Osteoblast (primary cell): ENCODE measurements at regions not wholly inside any gene's neighbourhood (a gene's known extent, or its start where the extent isn't known, plus 50 kb on each side); places are given as distances from the start of the nearest gene placed in this dataset.

Experiments used
- DNase-seq: peaks from one replicate; pipeline ENCODE4 v3.0.0; 2011; ENCODE audit warnings: low spot score, mixed read lengths; ENCODE audit not compliant: insufficient read length; ENCODE audit errors: missing footprints
- H2AFZ ChIP-seq: 2 replicates; pipeline ENCODE4 v1.6.0; 2011; ENCODE audit warnings: mild to moderate bottlenecking, low read length
- H3K27ac ChIP-seq: 2 replicates; pipeline ENCODE4 v1.5.1; 2011; ENCODE audit warnings: mild to moderate bottlenecking, low read depth, low read length, moderate library complexity
- H3K27me3 ChIP-seq: 2 replicates; pipeline ENCODE4 v1.6.0; 2012; ENCODE audit warnings: mild to moderate bottlenecking, control low read depth, inconsistent platforms, low read length, moderate library complexity; ENCODE audit not compliant: insufficient read depth
- H3K36me3 ChIP-seq: 2 replicates; pipeline ENCODE4 v1.5.1; 2011; ENCODE audit warnings: mild to moderate bottlenecking, low read length, control low read depth, moderate library complexity; ENCODE audit not compliant: insufficient read depth
- H3K4me1 ChIP-seq: 2 replicates; pipeline ENCODE4 v1.5.1; 2011; ENCODE audit warnings: mild to moderate bottlenecking, low read length, control low read depth, moderate library complexity; ENCODE audit not compliant: insufficient read depth
- H3K4me2 ChIP-seq: 2 replicates; pipeline ENCODE4 v1.6.0; 2011; ENCODE audit warnings: mild to moderate bottlenecking, low read length; ENCODE audit not compliant: insufficient read depth
- H3K4me3 ChIP-seq: fragments of 200-600 bp; sonication (generic); 3 replicates; pipeline ENCODE4 v1.5.1; 2012; ENCODE audit warnings: mild to moderate bottlenecking, low read length, inconsistent platforms; ENCODE audit not compliant: insufficient read depth
- H3K79me2 ChIP-seq: 2 replicates; pipeline ENCODE4 v1.6.0; 2012; ENCODE audit warnings: mild to moderate bottlenecking, low read length, control low read depth, inconsistent platforms; ENCODE audit not compliant: insufficient read depth
- H3K9me3 ChIP-seq: 2 replicates; pipeline ENCODE4 v1.5.1; 2011; ENCODE audit warnings: low read depth, low read length, control low read depth
- H4K20me1 ChIP-seq: 2 replicates; pipeline ENCODE4 v1.6.0; 2012; ENCODE audit warnings: mild to moderate bottlenecking, low read length, control low read depth; ENCODE audit not compliant: insufficient read depth
- TF ChIP-seq, protein P1 (sequence below): IDR thresholded peaks from 2 replicates; pipeline ENCODE4 v1.5.1; 2011; ENCODE audit warnings: mild to moderate bottlenecking, low read depth, low read length, moderate library complexity; ENCODE audit errors: extremely low read depth

- Histone ChIP-seq H3K4me3 (no peak overlapping the region), H3K36me3 (no peaks in the 10 kb centered on the region), H3K4me1 (no peaks in the 10 kb centered on the region), H3K27me3 (no peaks in the 10 kb centered on the region), H3K27ac (no peak overlapping the region), H3K4me2 (no peak overlapping the region), H2AFZ (no peak overlapping the region), H4K20me1 (no peaks in the 10 kb centered on the region), H3K9me3 (no peaks in the 10 kb centered on the region), H3K79me2 (no peaks in the 10 kb centered on the region)
- DNase-seq: no peak
- TF ChIP-seq, protein P1, sequence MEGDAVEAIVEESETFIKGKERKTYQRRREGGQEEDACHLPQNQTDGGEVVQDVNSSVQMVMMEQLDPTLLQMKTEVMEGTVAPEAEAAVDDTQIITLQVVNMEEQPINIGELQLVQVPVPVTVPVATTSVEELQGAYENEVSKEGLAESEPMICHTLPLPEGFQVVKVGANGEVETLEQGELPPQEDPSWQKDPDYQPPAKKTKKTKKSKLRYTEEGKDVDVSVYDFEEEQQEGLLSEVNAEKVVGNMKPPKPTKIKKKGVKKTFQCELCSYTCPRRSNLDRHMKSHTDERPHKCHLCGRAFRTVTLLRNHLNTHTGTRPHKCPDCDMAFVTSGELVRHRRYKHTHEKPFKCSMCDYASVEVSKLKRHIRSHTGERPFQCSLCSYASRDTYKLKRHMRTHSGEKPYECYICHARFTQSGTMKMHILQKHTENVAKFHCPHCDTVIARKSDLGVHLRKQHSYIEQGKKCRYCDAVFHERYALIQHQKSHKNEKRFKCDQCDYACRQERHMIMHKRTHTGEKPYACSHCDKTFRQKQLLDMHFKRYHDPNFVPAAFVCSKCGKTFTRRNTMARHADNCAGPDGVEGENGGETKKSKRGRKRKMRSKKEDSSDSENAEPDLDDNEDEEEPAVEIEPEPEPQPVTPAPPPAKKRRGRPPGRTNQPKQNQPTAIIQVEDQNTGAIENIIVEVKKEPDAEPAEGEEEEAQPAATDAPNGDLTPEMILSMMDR: no peak
These were observed 812.4 kb upstream of the DPPA4 start for GRCh38 chr3:110149763-110150162.

- Histone ChIP-seq H3K4me1 (no peaks in the 10 kb centered on the region), H3K4me3 (no peak overlapping the region), H3K4me2 (no peak overlapping the region), H3K27ac (no peak overlapping the region), H3K27me3 (no peaks in the 10 kb centered on the region), H3K36me3 (no peaks in the 10 kb centered on the region), H3K79me2 (no peaks in the 10 kb centered on the region), H3K9me3 (no peaks in the 10 kb centered on the region), H4K20me1 (no peaks in the 10 kb centered on the region), H2AFZ (peak overlapping the region; percentile 47)
- no peak for DNase-seq
- TF ChIP-seq, protein P1: no peak
These were observed 819.9 kb upstream of the DPPA4 start for GRCh38 chr3:110157221-110157620.

GRCh38 chr3:110164632-110165369 lies 827.5 kb upstream of the DPPA4 start:
- peak overlapping the region; percentile 17 for H3K4me2 ChIP-seq
- DNase-seq: peak; percentile 21
- H3K9me3 ChIP-seq: no peaks in the 10 kb centered on the region
- H3K27ac ChIP-seq: no peak overlapping the region
- H3K4me1 ChIP-seq: no peaks in the 10 kb centered on the region
- no peaks in the 10 kb centered on the region for H3K79me2 ChIP-seq
- TF ChIP-seq, protein P1: no peak
- H2AFZ ChIP-seq: peak overlapping the region; percentile 76
- H4K20me1 ChIP-seq: no peaks in the 10 kb centered on the region
- no peaks in the 10 kb centered on the region for H3K36me3 ChIP-seq
- no peak overlapping the region for H3K4me3 ChIP-seq
- H3K27me3 ChIP-seq: no peaks in the 10 kb centered on the region

DNA sequence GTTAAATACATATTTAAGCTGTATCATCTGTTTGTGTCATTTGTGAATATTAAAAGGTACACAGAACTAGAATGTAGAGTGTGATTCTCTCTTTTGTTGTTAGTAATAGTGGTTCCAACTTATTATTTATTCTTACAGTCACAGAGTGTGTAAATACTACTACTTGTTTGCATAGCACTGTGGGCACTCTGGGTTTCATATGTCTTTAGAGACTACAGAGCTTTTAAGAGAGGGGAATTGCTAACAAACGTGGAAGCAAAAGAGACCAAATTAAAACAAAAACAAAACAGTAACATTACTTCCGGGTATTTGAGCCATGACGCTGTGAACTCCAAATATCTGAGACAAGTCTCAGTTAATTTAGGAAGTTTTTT lies 828.0 kb upstream of the DPPA4 start:
- H3K79me2 ChIP-seq: no peaks in the 10 kb centered on the region
- H2AFZ ChIP-seq: peak overlapping the region; percentile 76
- peak overlapping the region; percentile 17 for H3K4me2 ChIP-seq
- H3K27me3 ChIP-seq: no peaks in the 10 kb centered on the region
- no peak for DNase-seq
- TF ChIP-seq, protein P1: no peak
- H3K4me1 ChIP-seq: no peaks in the 10 kb centered on the region
- no peaks in the 10 kb centered on the region for H3K36me3 ChIP-seq
- no peaks in the 10 kb centered on the region for H4K20me1 ChIP-seq
- no peak overlapping the region for H3K27ac ChIP-seq
- H3K4me3 ChIP-seq: no peak overlapping the region
- H3K9me3 ChIP-seq: no peaks in the 10 kb centered on the region
